H1 (cell line): ENCODE measurements at regions not wholly inside any gene's neighbourhood (a gene's known extent, or its start where the extent isn't known, plus 50 kb on each side); places are given as distances from the start of the nearest gene placed in this dataset.

Source experiments
- CTCF ChIA-PET: fragments of 300-600 bp; sonication (Branson Sonifier 250); formaldehyde crosslinking; loops from one replicate; lab custom pipeline; 2021; ENCODE audit not compliant: partially characterized antibody; lab: Charles Lee
- POLR2A ChIA-PET: fragments of 300-600 bp; sonication (Branson Sonifier 250); formaldehyde crosslinking; loops from one replicate; lab custom pipeline; 2021; ENCODE audit warnings: inconsistent platforms; ENCODE audit not compliant: partially characterized antibody; lab: Charles Lee
- DNase-seq, 2 experiments: peaks; one replicate each; pipeline versions ENCODE4 v3.0.0 to v3.0.0-alpha.2; 2010 to 2022; ENCODE audit warnings: low spot score in 2 of 2, low read depth in 1 of 2, mixed read lengths in 1 of 2
- FAIRE-seq: peaks from 2 replicates; lab custom pipeline; 2011; peaks lifted over from hg19 to GRCh38; lab: Jason Lieb, UNC
- H2AFZ ChIP-seq: 2 replicates; pipeline ENCODE4 v1.8.1; 2012; ENCODE audit warnings: low read length, inconsistent platforms
- H2AK5ac ChIP-seq: 2 replicates; pipeline ENCODE4 v1.6.1; 2013; ENCODE audit warnings: low read depth, low read length
- H2BK120ac ChIP-seq: replicated peaks from 2 replicates; pipeline ENCODE3; 2013; ENCODE audit warnings: low read depth, low read length, inconsistent platforms
- H2BK12ac ChIP-seq: 2 replicates; pipeline ENCODE4 v1.6.1; 2013; ENCODE audit warnings: low read depth, low read length
- H2BK15ac ChIP-seq: 2 replicates; pipeline ENCODE4 v1.6.1; 2013; ENCODE audit warnings: low read length
- H2BK20ac ChIP-seq: 2 replicates; pipeline ENCODE4 v1.6.1; 2013; ENCODE audit warnings: low read length
- H2BK5ac ChIP-seq: 2 replicates; pipeline ENCODE4 v1.6.1; 2013; ENCODE audit warnings: low read depth, low read length
- H3K14ac ChIP-seq: 2 replicates; pipeline ENCODE4 v1.6.1; 2013; ENCODE audit warnings: inconsistent platforms; ENCODE audit not compliant: insufficient read length
- H3K18ac ChIP-seq: 2 replicates; pipeline ENCODE4 v1.6.1; 2013; ENCODE audit warnings: low read length; ENCODE audit errors: extremely low read depth
- H3K23ac ChIP-seq: 2 replicates; pipeline ENCODE4 v1.6.1; 2013; ENCODE audit warnings: inconsistent platforms; ENCODE audit not compliant: insufficient read length
- H3K23me2 ChIP-seq: 2 replicates; pipeline ENCODE4 v1.6.1; 2013; ENCODE audit warnings: low read depth, low read length
- H3K27ac ChIP-seq: 2 replicates; pipeline ENCODE4 v1.6.1; 2011; ENCODE audit warnings: low read depth, low read length, inconsistent platforms
- H3K27me3 ChIP-seq, 4 experiments: replicated peaks in 1 of 4; 1 replicate in 1 of 4; 2 replicates in 3 of 4; pipeline versions ENCODE4 v1.6.1 to v1.8.1; 2011 to 2013; ENCODE audit warnings: low read length in 3 of 4, mild to moderate bottlenecking in 3 of 4, inconsistent platforms in 2 of 4, mixed read lengths in 2 of 4, moderate library complexity in 1 of 4; ENCODE audit not compliant: control insufficient read depth in 3 of 4, insufficient read depth in 3 of 4; ENCODE audit errors: extremely low read depth in 1 of 4
- H3K36me3 ChIP-seq, 4 experiments: 2 replicates each; pipeline versions ENCODE4 v1.6.1 to v1.8.1; 2011 to 2013; ENCODE audit warnings: mild to moderate bottlenecking in 4 of 4, low read length in 3 of 4, moderate library complexity in 2 of 4, control low read depth in 1 of 4, inconsistent platforms in 1 of 4; ENCODE audit not compliant: insufficient read depth in 4 of 4, control insufficient read depth in 2 of 4
- H3K4ac ChIP-seq: replicated peaks from 2 replicates; pipeline ENCODE3; 2013; ENCODE audit warnings: low read length, low read depth, mixed read lengths, inconsistent platforms; ENCODE audit not compliant: insufficient read length
- H3K4me1 ChIP-seq, 4 experiments: replicated peaks in 1 of 4; 1 replicate in 1 of 4; 2 replicates in 3 of 4; pipeline versions ENCODE4 v1.6.1 to v1.8.1; 2011 to 2013; ENCODE audit warnings: low read length in 3 of 4, inconsistent platforms in 2 of 4, mixed read lengths in 1 of 4; ENCODE audit not compliant: insufficient read depth in 4 of 4, control insufficient read depth in 3 of 4
- H3K4me2 ChIP-seq, 2 experiments: 2 replicates each; pipeline versions ENCODE4 v1.6.1 to v1.8.1; 2011 to 2013; ENCODE audit warnings: low read depth in 2 of 2, low read length in 2 of 2, control low read depth in 1 of 2, inconsistent platforms in 1 of 2, mild to moderate bottlenecking in 1 of 2; ENCODE audit not compliant: insufficient read depth in 1 of 2
- H3K4me3 ChIP-seq, 4 experiments: fragments of 200-600, 300-600 bp in 1 of 4; sonication (generic), shearing (Covaris generic), sonication (Bioruptor Twin) in 1 of 4; 2 replicates each; pipeline versions ENCODE4 v1.5.1 to v1.8.1; 2011 to 2016; ENCODE audit warnings: low read length in 4 of 4, low read depth in 3 of 4, control low read depth in 2 of 4, inconsistent platforms in 2 of 4, mild to moderate bottlenecking in 2 of 4, mixed read lengths in 1 of 4, moderate library complexity in 1 of 4; ENCODE audit not compliant: insufficient read depth in 2 of 4; ENCODE audit errors: extremely low read depth in 1 of 4
- H3K56ac ChIP-seq: replicated peaks from 2 replicates; pipeline ENCODE3; 2013; ENCODE audit warnings: low read depth, mild to moderate bottlenecking, mixed read lengths, low read length, inconsistent platforms; ENCODE audit not compliant: insufficient read length
- H3K79me1 ChIP-seq: 2 replicates; pipeline ENCODE4 v1.6.1; 2013; ENCODE audit warnings: low read depth, low read length, control low read depth
- H3K79me2 ChIP-seq, 2 experiments: 2 replicates each; pipeline versions ENCODE4 v1.6.1 to v1.8.1; 2012 to 2013; ENCODE audit warnings: low read length in 2 of 2, mild to moderate bottlenecking in 2 of 2, inconsistent platforms in 1 of 2; ENCODE audit not compliant: insufficient read depth in 2 of 2, control insufficient read depth in 1 of 2
- H3K9ac ChIP-seq, 4 experiments: replicated peaks in 1 of 4; 1 replicate in 1 of 4; 2 replicates in 3 of 4; pipeline versions ENCODE4 v1.6.1 to v1.8.1; 2011 to 2013; ENCODE audit warnings: low read depth in 3 of 4, low read length in 3 of 4, control low read depth in 2 of 4, mild to moderate bottlenecking in 2 of 4, moderate library complexity in 2 of 4, inconsistent platforms in 1 of 4; ENCODE audit errors: extremely low read depth in 1 of 4
- H3K9me3 ChIP-seq, 2 experiments: 2 replicates each; pipeline versions ENCODE4 v1.6.1 to v1.8.1; 2012 to 2013; ENCODE audit warnings: mild to moderate bottlenecking in 2 of 2, moderate library complexity in 2 of 2, control low read depth in 1 of 2, inconsistent platforms in 1 of 2, low read depth in 1 of 2, low read length in 1 of 2, mixed read lengths in 1 of 2; ENCODE audit not compliant: insufficient read depth in 2 of 2
- H4K20me1 ChIP-seq, 2 experiments: replicated peaks in 1 of 2; 2 replicates each; pipeline versions ENCODE3 to v1.8.1; 2011 to 2013; ENCODE audit warnings: inconsistent platforms in 2 of 2, low read length in 2 of 2, mild to moderate bottlenecking in 1 of 2; ENCODE audit not compliant: insufficient read depth in 2 of 2, control insufficient read depth in 1 of 2
- H4K5ac ChIP-seq: 2 replicates; pipeline ENCODE4 v1.6.1; 2013; ENCODE audit warnings: low read length, low read depth, mixed read lengths, inconsistent platforms; ENCODE audit not compliant: insufficient read length
- H4K8ac ChIP-seq: 2 replicates; pipeline ENCODE4 v1.8.0; 2013; ENCODE audit warnings: mild to moderate bottlenecking, moderate library complexity, low read length, inconsistent platforms; ENCODE audit not compliant: insufficient read depth; ENCODE audit errors: extremely low read depth
- H4K91ac ChIP-seq: replicated peaks from 2 replicates; pipeline ENCODE3; 2013; ENCODE audit warnings: low read length, mixed read lengths, inconsistent platforms; ENCODE audit not compliant: insufficient read length
- BCL11A ChIP-seq, 2 experiments: IDR thresholded peaks; one replicate each; pipeline ENCODE4 v1.6.1; 2011; ENCODE audit warnings: low read depth in 2 of 2, low read length in 2 of 2, mild to moderate bottlenecking in 2 of 2
- HDAC2 ChIP-seq, 2 experiments: fragments of 300-600 bp in 1 of 2; sonication (generic) in 1 of 2; IDR thresholded peaks; 2 replicates each; pipeline ENCODE4 v1.6.1; 2011 to 2012; ENCODE audit warnings: low read depth in 2 of 2, low read length in 2 of 2, mild to moderate bottlenecking in 2 of 2, moderate library complexity in 2 of 2, borderline replicate concordance in 1 of 2, inconsistent platforms in 1 of 2
- JUND ChIP-seq: IDR thresholded peaks from 2 replicates; pipeline ENCODE4 v1.6.1; 2011; ENCODE audit warnings: mild to moderate bottlenecking, improper control_type of control experiment, low read length
- KDM1A ChIP-seq: fragments of 200-600, 300-600 bp; sonication (generic); IDR thresholded peaks from 2 replicates; pipeline ENCODE4 v1.7.1; 2016; ENCODE audit warnings: mild to moderate bottlenecking, low read length, borderline replicate concordance
- PHF8 ChIP-seq: fragments of 200-600 bp; sonication (generic); conservative IDR thresholded peaks from 2 replicates; pipeline ENCODE4 v1.7.1; 2012; ENCODE audit warnings: low read depth, mild to moderate bottlenecking, inconsistent platforms, low read length, moderate library complexity
- POLR2AphosphoS5 ChIP-seq: IDR thresholded peaks from 2 replicates; pipeline ENCODE4 v1.6.1; 2011; ENCODE audit warnings: low read depth, low read length
- RXRA ChIP-seq: IDR thresholded peaks from 2 replicates; pipeline ENCODE4 v1.6.1; 2011; ENCODE audit warnings: low read depth, mild to moderate bottlenecking, low read length, moderate library complexity; ENCODE audit not compliant: insufficient read depth
- SAP30 ChIP-seq: fragments of 300-600 bp; sonication (generic); IDR thresholded peaks from 2 replicates; pipeline ENCODE4 v1.7.1; 2012; ENCODE audit warnings: low read length, moderate library complexity, mild to moderate bottlenecking, inconsistent platforms; ENCODE audit not compliant: insufficient read depth, insufficient replicate concordance
- SIN3A ChIP-seq, 2 experiments: IDR thresholded peaks in 1 of 2; conservative IDR thresholded peaks in 1 of 2; 2 replicates each; pipeline ENCODE4 v1.6.1; 2011 to 2012; ENCODE audit warnings: low read length in 2 of 2, improper control_type of control experiment in 1 of 2, low read depth in 1 of 2, mild to moderate bottlenecking in 1 of 2
- SP2 ChIP-seq: IDR thresholded peaks from 2 replicates; pipeline ENCODE4 v1.6.1; 2012; ENCODE audit warnings: mild to moderate bottlenecking, low read length, inconsistent platforms
- SRF ChIP-seq: IDR thresholded peaks from 2 replicates; pipeline ENCODE4 v1.6.1; 2011; ENCODE audit warnings: mild to moderate bottlenecking, low read depth, low read length, moderate library complexity
- WGBS, 2 experiments: shearing (Covaris generic) in 1 of 2; methylation state at CpG; one replicate each; pipeline versions ENCODE4 v1.1.6 to v1.1.7; 2013 to 2015; ENCODE audit warnings: low lambda C conversion rate in 2 of 2, mixed read lengths in 2 of 2, inconsistent platforms in 1 of 2, low coverage in 1 of 2, missing lambda C conversion rate in 1 of 2; ENCODE audit not compliant: insufficient replicate concordance in 2 of 2, insufficient coverage in 1 of 2, insufficient read length in 1 of 2; ENCODE audit errors: extremely low coverage in 1 of 2, missing lambda C conversion rate in 1 of 2; 5-methylcytosine and 5-hydroxymethylcytosine counted together
- TF ChIP-seq, protein P1 (sequence below): IDR thresholded peaks from 2 replicates; pipeline ENCODE4 v1.6.1; 2012; ENCODE audit warnings: inconsistent platforms
- TF ChIP-seq, protein P2 (sequence below): IDR thresholded peaks from 2 replicates; pipeline ENCODE4 v1.6.1; 2011; ENCODE audit warnings: low read depth, mild to moderate bottlenecking, low read length; ENCODE audit not compliant: insufficient read depth

DNA sequence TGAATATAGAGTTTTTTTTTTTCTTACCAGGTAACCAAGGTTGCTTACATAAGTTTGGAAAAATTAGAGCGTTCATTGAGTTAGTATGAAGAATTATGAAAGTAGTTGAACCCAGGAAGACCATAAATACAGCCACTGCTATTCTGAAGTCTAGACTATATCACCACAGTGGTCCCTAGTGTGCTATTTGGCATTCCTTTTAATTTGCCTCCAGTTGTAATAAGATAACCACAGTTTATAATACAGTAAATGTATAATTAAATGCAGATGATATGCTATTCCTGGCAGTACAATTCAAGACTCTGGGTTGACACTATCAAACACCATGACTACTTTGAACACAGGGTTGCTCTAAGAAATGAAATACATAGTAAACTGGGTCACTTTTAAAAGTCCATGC lies 270.5 kb downstream of the BRINP2 start:
- Histone ChIP-seq H3K23ac (no peak overlapping the region), H3K27me3 (no peaks in the 10 kb centered on the region), H3K56ac (no peak overlapping the region), H2BK15ac (no peak overlapping the region), H3K36me3 (no peaks in the 10 kb centered on the region), H3K4me2 (no peak overlapping the region), H3K27ac (no peak overlapping the region), H3K9ac (no peak overlapping the region), H3K14ac (no peak overlapping the region), H3K79me1 (no peaks in the 10 kb centered on the region), H2BK12ac (no peak overlapping the region), H2BK20ac (no peak overlapping the region), H4K91ac (no peak overlapping the region), H3K18ac (no peak overlapping the region), H2BK120ac (no peak overlapping the region), H4K8ac (no peak overlapping the region), H3K4me1 (no peaks in the 10 kb centered on the region), H2AK5ac (no peak overlapping the region), H4K5ac (no peak overlapping the region), H3K23me2 (no peaks in the 10 kb centered on the region), H3K4me3 (no peak overlapping the region), H3K79me2 (no peaks in the 10 kb centered on the region), H3K9me3 (no peaks in the 10 kb centered on the region), H2BK5ac (no peak overlapping the region), H3K4ac (no peak overlapping the region), H2AFZ (no peak overlapping the region), H4K20me1 (no peaks in the 10 kb centered on the region)
- CTCF ChIA-PET = interaction anchor here (0.6 to 1.2 kb wide), 2 partner anchors 12 to 16 kb away, joined by 3 to 4 read pairs; no protein-coding TSS in a partner anchor
- FAIRE-seq = no peak
- no peak for DNase-seq
- POLR2A ChIA-PET = no interaction called here
- 85% methylated on average over 1 of the region's 1 CpG; no CpG with 5 or more reads in 1 of the 2 experiments for WGBS, 2 experiments
- TF ChIP-seq KDM1A = no peak
- no peak for TF ChIP-seq JUND
- no peak for TF ChIP-seq SAP30
- no peak for TF ChIP-seq RXRA
- no peak for TF ChIP-seq PHF8
- no peak for TF ChIP-seq SP2
- TF ChIP-seq, protein P1, sequence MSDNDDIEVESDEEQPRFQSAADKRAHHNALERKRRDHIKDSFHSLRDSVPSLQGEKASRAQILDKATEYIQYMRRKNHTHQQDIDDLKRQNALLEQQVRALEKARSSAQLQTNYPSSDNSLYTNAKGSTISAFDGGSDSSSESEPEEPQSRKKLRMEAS = no peak
- TF ChIP-seq SRF = no peak
- TF ChIP-seq, protein P2, sequence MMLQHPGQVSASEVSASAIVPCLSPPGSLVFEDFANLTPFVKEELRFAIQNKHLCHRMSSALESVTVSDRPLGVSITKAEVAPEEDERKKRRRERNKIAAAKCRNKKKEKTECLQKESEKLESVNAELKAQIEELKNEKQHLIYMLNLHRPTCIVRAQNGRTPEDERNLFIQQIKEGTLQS = no peak
- no peak for TF ChIP-seq HDAC2 (IDR thresholded peaks at IDR 0.05; ENCODE audit: borderline replicate concordance in 1 of 2, low read depth in 2 of 2, low read length in 2 of 2)
- no peak for TF ChIP-seq BCL11A (IDR thresholded peaks at IDR 0.05; ENCODE audit: low read depth in 2 of 2, low read length in 2 of 2)
- TF ChIP-seq POLR2AphosphoS5 = no peak
- no peak for TF ChIP-seq SIN3A (conservative IDR thresholded peaks at IDR 0.05 in 1 of 2, IDR thresholded peaks at IDR 0.05 in 1 of 2; ENCODE audit: low read depth in 1 of 2, low read length in 2 of 2)
